GM12878 (cell line): ENCODE measurements at regions not wholly inside any gene's neighbourhood (a gene's known extent, or its start where the extent isn't known, plus 50 kb on each side); places are given as distances from the start of the nearest gene placed in this dataset.

ENCODE experiments used
- ATAC-seq: fragments of 200-7000 bp; cut with Tn5 transposase; 3 replicates; pipeline ENCODE4 v1.9.1; 2020; ENCODE audit warnings: mild to moderate bottlenecking, moderate library complexity
- BruUV-seq: library from RNA; stranded (reverse); fragments of 400-500 nt; replicated peaks from 2 replicates; lab custom pipeline; 2021; lab: Mats Ljungman, UMichigan
- CTCF ChIA-PET: fragments of 300-600 bp; sonication (Branson Sonifier 250); formaldehyde crosslinking; extraction: SDS; loops from one replicate; lab custom pipeline; 2021; ENCODE audit warnings: inconsistent platforms; lab: Yijun Ruan, JAX
- POLR2A ChIA-PET: fragments of 350-600 bp; formaldehyde crosslinking; extraction: SDS; loops from one replicate; lab custom pipeline; 2021; ENCODE audit warnings: inconsistent platforms; lab: Charles Lee
- RAD21 ChIA-PET: fragments of 300-600 bp; sonication (Branson Sonifier 250); formaldehyde crosslinking; loops from one replicate; lab custom pipeline; 2023; ENCODE audit warnings: antibody characterized with exemption; ENCODE audit not compliant: unreplicated experiment; lab: Charles Lee
- SMC1A ChIA-PET: fragments of 300-600 bp; sonication (Branson Sonifier 250); formaldehyde crosslinking; loops from one replicate; lab custom pipeline; 2023; ENCODE audit not compliant: unreplicated experiment, uncharacterized antibody; lab: Charles Lee
- DNase-seq: peaks from one replicate; pipeline ENCODE4 v3.0.0-alpha.2; 2011; ENCODE audit warnings: low read depth, low spot score
- FAIRE-seq: peaks from 3 replicates; lab custom pipeline; 2011; peaks lifted over from hg19 to GRCh38; lab: Jason Lieb, UNC
- H2AFZ ChIP-seq: 2 replicates; pipeline ENCODE4 v1.6.0; 2011; ENCODE audit warnings: low read depth, low read length, control low read depth; ENCODE audit not compliant: control insufficient read depth
- H3K27ac ChIP-seq: 2 replicates; pipeline ENCODE4 v1.5.1; 2011; ENCODE audit warnings: control low read depth; ENCODE audit not compliant: control insufficient read depth, insufficient read depth
- H3K27me3 ChIP-seq, 2 experiments: replicated peaks in 1 of 2; 2 replicates each; pipeline versions ENCODE4 v1.6.0 to v1.6.1; 2011; ENCODE audit warnings: low read length in 1 of 2; ENCODE audit not compliant: control insufficient read depth in 2 of 2, insufficient read depth in 2 of 2
- H3K36me3 ChIP-seq, 2 experiments: 2 replicates each; pipeline ENCODE4 v1.5.1; 2011; ENCODE audit warnings: low read length in 1 of 2; ENCODE audit not compliant: control insufficient read depth in 2 of 2, insufficient read depth in 2 of 2
- H3K4me1 ChIP-seq: 2 replicates; pipeline ENCODE4 v1.6.1; 2011; ENCODE audit warnings: mild to moderate bottlenecking, low read length, moderate library complexity, mixed read lengths; ENCODE audit not compliant: control insufficient read depth, insufficient read depth
- H3K4me2 ChIP-seq: 2 replicates; pipeline ENCODE4 v1.6.0; 2011; ENCODE audit warnings: control low read depth; ENCODE audit not compliant: control insufficient read depth, insufficient read depth
- H3K4me3 ChIP-seq: fragments of 200-600 bp; sonication (generic); 2 replicates; pipeline ENCODE4 v1.5.1; 2016
- H3K79me2 ChIP-seq: 2 replicates; pipeline ENCODE4 v1.6.0; 2011; ENCODE audit warnings: low read length; ENCODE audit not compliant: control insufficient read depth, insufficient read depth
- H3K9ac ChIP-seq: 2 replicates; pipeline ENCODE4 v1.8.0; 2011; ENCODE audit warnings: low read length, control low read depth, mixed read lengths; ENCODE audit not compliant: control insufficient read depth, insufficient read depth
- H3K9me3 ChIP-seq: replicated peaks from 3 replicates; pipeline ENCODE4 v1.5.1; 2011; ENCODE audit warnings: mild to moderate bottlenecking, low read length; ENCODE audit not compliant: control insufficient read depth, insufficient read depth
- H4K20me1 ChIP-seq: 2 replicates; pipeline ENCODE4 v1.6.0; 2011; ENCODE audit not compliant: control insufficient read depth, insufficient read depth
- NR2C2 ChIP-seq: IDR thresholded peaks from 2 replicates; pipeline ENCODE4 v1.6.1; 2011; ENCODE audit warnings: borderline replicate concordance, low read depth; ENCODE audit not compliant: control insufficient read depth, insufficient read length
- SMAD1 ChIP-seq: fragments of 450-650 bp; IDR thresholded peaks from 2 replicates; pipeline ENCODE4 v1.6.1; 2018; ENCODE audit warnings: mild to moderate bottlenecking, low read depth; ENCODE audit not compliant: partially characterized antibody
- SMC3 ChIP-seq: IDR thresholded peaks from 2 replicates; pipeline ENCODE4 v1.6.1; 2011; ENCODE audit warnings: low read length, improper control_type of control experiment, borderline replicate concordance
- SUPT20H ChIP-seq: IDR thresholded peaks from 2 replicates; pipeline ENCODE4 v1.6.1; 2011; ENCODE audit warnings: low read depth, mild to moderate bottlenecking, low read length, moderate library complexity, borderline replicate concordance; ENCODE audit not compliant: control insufficient read depth
- ZBED1 ChIP-seq: IDR thresholded peaks from 2 replicates; pipeline ENCODE4 v1.6.1; 2016; ENCODE audit warnings: borderline replicate concordance
- WGBS: methylation state at CpG from one replicate; pipeline ENCODE4 v1.1.6; 2016; ENCODE audit warnings: low lambda C conversion rate; ENCODE audit not compliant: insufficient replicate concordance, insufficient coverage; ENCODE audit errors: missing lambda C conversion rate; 5-methylcytosine and 5-hydroxymethylcytosine counted together
- in situ Hi-C: fragments of 300-500 bp; cut with MboI; formaldehyde crosslinking; loops from 9 replicates; pipeline ENCODE4 v1.14.3; 2018; ENCODE audit warnings: mixed read lengths
- intact Hi-C: fragments of 100-400 bp; cut with micrococcal nuclease; formaldehyde crosslinking; loops from one replicate; pipeline ENCODE4 v1.14.2; 2022; ENCODE audit not compliant: unreplicated experiment
- TF ChIP-seq, protein P1 (sequence below): fragments of 450-650 bp; IDR thresholded peaks from 2 replicates; pipeline ENCODE4 v1.6.1; 2017; ENCODE audit warnings: mild to moderate bottlenecking, low read depth, inconsistent platforms; ENCODE audit not compliant: poor library complexity, severe bottlenecking
- TF ChIP-seq, protein P2 (sequence below): IDR thresholded peaks from 2 replicates; pipeline ENCODE4 v1.6.1; 2011; ENCODE audit warnings: mild to moderate bottlenecking, low read depth, low read length, moderate library complexity; ENCODE audit not compliant: insufficient replicate concordance
- TF ChIP-seq, protein P3 (sequence below): fragments of 450-650 bp; IDR thresholded peaks from 2 replicates; pipeline ENCODE4 v1.6.1; 2014; ENCODE audit warnings: mild to moderate bottlenecking
- TF ChIP-seq, protein P4 (sequence below): fragments of 450-650 bp; IDR thresholded peaks from 2 replicates; pipeline ENCODE4 v1.6.1; 2017; ENCODE audit warnings: mild to moderate bottlenecking
- TF ChIP-seq, protein P5 (sequence below): fragments of 150-350 bp; IDR thresholded peaks from 2 replicates; pipeline ENCODE4 v1.6.1; 2016; ENCODE audit warnings: low read depth, low read length

DNA sequence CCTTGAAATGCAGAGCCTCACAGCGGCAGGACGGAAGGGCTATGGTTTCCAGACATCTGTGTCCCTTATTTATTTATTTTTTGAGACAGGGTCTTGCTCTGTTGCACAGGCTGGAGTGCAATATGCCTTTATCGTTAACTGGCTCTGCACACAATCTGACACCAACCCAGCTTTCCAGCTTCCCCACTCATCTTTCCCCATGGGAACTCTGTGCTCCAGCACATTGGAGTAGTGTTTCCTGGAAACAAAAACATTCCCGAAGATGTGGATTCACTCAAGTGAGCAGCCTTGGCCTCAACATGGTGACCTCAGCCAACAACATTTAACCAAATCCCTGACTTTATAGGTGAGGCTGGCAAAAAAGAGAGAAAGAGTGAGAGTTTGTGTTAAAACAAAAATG is 307.1 kb downstream of the TMEM114 start:
- Histone ChIP-seq H3K4me3 (no peak overlapping the region), H4K20me1 (no peaks in the 10 kb centered on the region), H3K9ac (no peak overlapping the region), H2AFZ (no peak overlapping the region), H3K4me1 (no peaks in the 10 kb centered on the region), H3K27ac (no peak overlapping the region), H3K27me3 (no peaks in the 10 kb centered on the region), H3K4me2 (no peak overlapping the region), H3K79me2 (no peaks in the 10 kb centered on the region), H3K9me3 (no peaks in the 10 kb centered on the region)
- ChIA-PET SMC1A (no interaction called here), CTCF (no interaction called here), POLR2A (no interaction called here)
- intact Hi-C loops (no loop called here), in situ Hi-C loops (no loop called here)
- no peak for DNase-seq
- no TSS peak for BruUV-seq
- FAIRE-seq = no peak
- WGBS = 28% methylated on average over 4 of the region's 4 CpGs
- no peak for ATAC-seq
- TF ChIP-seq ZBED1 (no peak), NR2C2 (no peak), SMC3 (no peak), SUPT20H (no peak), SMAD1 (no peak)
- TF ChIP-seq, protein P1, sequence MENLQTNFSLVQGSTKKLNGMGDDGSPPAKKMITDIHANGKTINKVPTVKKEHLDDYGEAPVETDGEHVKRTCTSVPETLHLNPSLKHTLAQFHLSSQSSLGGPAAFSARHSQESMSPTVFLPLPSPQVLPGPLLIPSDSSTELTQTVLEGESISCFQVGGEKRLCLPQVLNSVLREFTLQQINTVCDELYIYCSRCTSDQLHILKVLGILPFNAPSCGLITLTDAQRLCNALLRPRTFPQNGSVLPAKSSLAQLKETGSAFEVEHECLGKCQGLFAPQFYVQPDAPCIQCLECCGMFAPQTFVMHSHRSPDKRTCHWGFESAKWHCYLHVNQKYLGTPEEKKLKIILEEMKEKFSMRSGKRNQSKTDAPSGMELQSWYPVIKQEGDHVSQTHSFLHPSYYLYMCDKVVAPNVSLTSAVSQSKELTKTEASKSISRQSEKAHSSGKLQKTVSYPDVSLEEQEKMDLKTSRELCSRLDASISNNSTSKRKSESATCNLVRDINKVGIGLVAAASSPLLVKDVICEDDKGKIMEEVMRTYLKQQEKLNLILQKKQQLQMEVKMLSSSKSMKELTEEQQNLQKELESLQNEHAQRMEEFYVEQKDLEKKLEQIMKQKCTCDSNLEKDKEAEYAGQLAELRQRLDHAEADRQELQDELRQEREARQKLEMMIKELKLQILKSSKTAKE = no peak
- TF ChIP-seq, protein P2, sequence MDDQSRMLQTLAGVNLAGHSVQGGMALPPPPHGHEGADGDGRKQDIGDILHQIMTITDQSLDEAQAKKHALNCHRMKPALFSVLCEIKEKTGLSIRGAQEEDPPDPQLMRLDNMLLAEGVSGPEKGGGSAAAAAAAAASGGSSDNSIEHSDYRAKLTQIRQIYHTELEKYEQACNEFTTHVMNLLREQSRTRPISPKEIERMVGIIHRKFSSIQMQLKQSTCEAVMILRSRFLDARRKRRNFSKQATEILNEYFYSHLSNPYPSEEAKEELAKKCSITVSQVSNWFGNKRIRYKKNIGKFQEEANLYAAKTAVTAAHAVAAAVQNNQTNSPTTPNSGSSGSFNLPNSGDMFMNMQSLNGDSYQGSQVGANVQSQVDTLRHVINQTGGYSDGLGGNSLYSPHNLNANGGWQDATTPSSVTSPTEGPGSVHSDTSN = no peak
- TF ChIP-seq, protein P3, sequence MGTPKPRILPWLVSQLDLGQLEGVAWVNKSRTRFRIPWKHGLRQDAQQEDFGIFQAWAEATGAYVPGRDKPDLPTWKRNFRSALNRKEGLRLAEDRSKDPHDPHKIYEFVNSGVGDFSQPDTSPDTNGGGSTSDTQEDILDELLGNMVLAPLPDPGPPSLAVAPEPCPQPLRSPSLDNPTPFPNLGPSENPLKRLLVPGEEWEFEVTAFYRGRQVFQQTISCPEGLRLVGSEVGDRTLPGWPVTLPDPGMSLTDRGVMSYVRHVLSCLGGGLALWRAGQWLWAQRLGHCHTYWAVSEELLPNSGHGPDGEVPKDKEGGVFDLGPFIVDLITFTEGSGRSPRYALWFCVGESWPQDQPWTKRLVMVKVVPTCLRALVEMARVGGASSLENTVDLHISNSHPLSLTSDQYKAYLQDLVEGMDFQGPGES = no peak
- TF ChIP-seq, protein P4, sequence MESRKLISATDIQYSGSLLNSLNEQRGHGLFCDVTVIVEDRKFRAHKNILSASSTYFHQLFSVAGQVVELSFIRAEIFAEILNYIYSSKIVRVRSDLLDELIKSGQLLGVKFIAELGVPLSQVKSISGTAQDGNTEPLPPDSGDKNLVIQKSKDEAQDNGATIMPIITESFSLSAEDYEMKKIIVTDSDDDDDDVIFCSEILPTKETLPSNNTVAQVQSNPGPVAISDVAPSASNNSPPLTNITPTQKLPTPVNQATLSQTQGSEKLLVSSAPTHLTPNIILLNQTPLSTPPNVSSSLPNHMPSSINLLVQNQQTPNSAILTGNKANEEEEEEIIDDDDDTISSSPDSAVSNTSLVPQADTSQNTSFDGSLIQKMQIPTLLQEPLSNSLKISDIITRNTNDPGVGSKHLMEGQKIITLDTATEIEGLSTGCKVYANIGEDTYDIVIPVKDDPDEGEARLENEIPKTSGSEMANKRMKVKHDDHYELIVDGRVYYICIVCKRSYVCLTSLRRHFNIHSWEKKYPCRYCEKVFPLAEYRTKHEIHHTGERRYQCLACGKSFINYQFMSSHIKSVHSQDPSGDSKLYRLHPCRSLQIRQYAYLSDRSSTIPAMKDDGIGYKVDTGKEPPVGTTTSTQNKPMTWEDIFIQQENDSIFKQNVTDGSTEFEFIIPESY = no peak
- TF ChIP-seq, protein P5, sequence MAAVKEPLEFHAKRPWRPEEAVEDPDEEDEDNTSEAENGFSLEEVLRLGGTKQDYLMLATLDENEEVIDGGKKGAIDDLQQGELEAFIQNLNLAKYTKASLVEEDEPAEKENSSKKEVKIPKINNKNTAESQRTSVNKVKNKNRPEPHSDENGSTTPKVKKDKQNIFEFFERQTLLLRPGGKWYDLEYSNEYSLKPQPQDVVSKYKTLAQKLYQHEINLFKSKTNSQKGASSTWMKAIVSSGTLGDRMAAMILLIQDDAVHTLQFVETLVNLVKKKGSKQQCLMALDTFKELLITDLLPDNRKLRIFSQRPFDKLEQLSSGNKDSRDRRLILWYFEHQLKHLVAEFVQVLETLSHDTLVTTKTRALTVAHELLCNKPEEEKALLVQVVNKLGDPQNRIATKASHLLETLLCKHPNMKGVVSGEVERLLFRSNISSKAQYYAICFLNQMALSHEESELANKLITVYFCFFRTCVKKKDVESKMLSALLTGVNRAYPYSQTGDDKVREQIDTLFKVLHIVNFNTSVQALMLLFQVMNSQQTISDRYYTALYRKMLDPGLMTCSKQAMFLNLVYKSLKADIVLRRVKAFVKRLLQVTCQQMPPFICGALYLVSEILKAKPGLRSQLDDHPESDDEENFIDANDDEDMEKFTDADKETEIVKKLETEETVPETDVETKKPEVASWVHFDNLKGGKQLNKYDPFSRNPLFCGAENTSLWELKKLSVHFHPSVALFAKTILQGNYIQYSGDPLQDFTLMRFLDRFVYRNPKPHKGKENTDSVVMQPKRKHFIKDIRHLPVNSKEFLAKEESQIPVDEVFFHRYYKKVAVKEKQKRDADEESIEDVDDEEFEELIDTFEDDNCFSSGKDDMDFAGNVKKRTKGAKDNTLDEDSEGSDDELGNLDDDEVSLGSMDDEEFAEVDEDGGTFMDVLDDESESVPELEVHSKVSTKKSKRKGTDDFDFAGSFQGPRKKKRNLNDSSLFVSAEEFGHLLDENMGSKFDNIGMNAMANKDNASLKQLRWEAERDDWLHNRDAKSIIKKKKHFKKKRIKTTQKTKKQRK = no peak
- TF ChIP-seq, all 136 proteins: peak for 0
- RAD21 ChIA-PET = no interaction called here
- H3K36me3 ChIP-seq = no peaks in the 10 kb centered on the region
